ENCODE measurements at regions not wholly inside any gene's neighbourhood (a gene's known extent, or its start where the extent isn't known, plus 50 kb on each side); places are given as distances from the start of the nearest gene placed in this dataset.

DNA sequence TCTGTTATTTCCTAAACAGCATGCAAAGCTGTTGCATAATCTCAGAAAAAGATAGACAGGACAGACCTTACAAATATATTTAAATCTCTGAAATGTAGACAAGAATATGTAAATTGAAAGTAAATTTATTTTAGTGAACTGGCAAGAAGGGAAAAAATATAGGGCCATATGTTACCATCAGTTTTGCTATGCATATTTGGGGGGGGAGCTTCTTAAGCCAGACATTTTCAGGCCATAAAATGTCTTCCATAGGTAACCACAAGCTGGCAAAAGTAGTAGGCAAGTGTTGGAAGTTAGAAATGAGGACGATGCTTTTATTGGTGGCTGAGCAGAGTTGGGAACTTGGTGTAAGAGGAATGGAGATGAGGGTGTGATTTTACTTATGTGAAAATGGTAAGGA is 272.0 kb upstream of the CXXC4 start:
- DNase-seq (ENCODE audit: low read depth in 2 of 2), result no peak

DNA sequence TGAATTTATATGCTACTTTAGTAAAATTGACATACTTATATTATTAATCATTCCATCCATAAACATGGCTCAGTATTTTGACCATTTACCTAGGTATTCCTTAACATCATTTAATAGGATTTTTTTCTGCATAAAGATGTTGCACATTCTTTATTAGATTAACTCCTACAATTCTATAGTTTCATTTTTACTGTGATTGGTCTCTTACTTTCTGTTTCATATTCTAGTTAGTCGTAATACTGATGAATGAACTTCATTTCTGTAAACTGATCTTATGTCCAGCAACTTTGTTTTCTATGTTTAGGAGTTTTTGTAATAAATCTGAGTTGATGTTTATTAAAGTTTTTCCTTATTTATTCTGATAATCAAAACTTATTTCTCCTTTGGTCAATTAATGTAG is 278.2 kb upstream of the CXXC4 start:
- DNase-seq (ENCODE audit: low read depth in 2 of 2), result no peak

DNA sequence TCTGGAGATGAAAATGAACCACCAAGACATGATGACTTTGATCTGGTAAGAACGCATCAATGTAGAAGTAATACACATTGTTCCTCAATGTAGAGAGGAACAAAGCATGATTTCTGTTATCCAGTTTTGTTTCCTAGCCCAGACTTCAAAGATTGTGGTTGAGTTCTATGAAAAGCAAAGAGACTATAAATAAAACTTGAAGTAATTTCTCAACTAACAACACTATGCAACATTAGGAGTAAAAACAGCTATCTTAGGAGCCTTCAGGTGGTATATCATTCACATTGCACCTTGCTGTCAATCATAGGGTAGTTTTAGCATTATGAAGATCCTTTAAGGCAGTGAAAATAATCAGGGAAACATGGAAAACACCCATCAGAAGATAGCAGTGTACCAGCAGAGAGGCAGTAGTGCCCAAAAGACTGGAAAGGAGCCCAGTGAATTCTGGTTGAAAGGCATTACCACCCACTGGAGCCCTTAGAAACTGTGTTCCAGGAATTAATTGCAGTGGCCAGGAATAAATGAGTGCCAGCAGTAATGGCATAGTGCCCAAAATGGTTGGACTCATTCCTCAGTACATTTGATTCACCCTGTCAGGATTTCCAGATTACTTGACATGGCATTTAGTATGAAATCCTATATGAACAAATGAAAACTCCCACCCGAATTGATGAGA is 300.7 kb upstream of the CXXC4 start:
- no peak for DNase-seq (ENCODE audit: low read depth in 2 of 2)

DNA sequence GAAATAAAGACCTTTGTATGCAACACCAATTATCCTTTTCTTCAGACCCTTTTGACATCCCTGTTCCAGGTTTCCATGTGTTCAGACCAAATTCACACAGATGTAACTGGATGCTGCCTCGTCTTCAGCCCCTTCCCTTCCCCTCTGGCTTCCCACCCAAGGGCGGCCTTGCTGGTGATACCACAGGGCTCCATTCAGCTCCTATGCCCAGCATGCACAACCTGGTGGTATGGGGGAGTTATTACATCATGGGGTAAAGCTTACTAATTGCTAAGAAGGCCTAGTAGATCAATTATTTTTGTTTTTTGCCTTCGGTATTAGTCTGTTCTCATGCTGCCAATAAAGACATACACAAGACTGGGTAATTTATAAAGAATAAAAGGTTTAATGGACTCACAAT is 317.0 kb upstream of the CXXC4 start:
- DNase-seq (ENCODE audit: low read depth in 2 of 2), result no peak

DNA sequence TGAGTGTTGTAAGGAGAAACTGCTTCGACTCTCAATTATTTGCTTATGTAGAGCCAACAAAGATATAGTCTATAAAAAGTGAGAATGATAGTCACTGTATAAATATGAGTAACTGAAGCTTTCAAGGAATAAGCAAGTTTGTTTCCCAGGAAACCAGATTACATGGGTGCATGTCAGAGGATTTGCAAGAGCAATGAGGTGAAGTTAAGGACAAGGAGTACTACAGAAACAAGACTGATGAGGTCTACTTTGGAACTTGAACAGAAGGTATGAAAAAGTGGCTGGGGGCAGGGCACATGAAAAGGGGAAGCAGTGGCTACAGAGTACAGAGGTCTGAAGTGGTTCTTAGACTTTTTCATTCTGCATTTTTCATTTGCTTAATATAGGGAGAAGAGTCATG is 321.0 kb upstream of the CXXC4 start:
- DNase-seq (ENCODE audit: low read depth in 2 of 2), result no peak

DNA sequence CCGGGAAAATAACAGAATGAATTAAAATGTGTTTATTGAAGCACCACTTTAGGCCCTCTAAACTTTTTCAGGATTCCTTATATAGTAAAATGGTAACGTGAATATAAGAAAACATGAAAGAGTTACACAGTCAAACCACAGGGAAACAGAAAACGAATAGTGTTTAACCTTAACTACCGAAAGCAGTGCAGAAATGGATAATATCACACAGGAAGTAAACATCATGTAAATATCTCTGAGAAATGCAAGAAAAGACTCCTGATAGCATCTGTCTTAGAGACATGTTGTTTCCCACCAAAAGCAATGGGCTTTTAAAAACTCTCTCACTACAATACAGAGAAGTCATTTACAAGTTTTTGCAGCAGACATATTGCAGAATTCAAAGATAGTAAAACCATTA is 323.9 kb upstream of the CXXC4 start:
- DNase-seq (ENCODE audit: low read depth in 2 of 2), result no peak

DNA sequence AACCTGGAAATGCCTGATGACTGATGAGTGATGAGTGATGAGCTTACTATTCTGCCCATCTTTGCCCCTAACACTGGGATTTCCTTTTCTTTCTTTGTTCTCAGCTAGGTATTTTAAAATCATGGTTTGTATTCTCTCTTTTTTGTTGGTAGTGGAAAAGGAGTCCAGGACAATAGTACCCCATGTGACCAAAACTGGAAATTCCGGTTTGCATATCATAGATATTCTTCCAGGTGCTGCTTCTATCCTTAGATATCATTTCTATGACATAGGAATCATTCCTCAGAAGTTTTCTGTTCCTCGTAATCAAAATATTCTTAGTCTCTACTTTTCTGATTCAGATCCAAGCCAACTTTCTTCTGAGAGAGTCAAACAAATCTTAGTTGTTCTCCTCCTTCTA is 320.5 kb upstream of the TET2 start:
- DNase-seq (ENCODE audit: low read depth in 2 of 2), result no peak

DNA sequence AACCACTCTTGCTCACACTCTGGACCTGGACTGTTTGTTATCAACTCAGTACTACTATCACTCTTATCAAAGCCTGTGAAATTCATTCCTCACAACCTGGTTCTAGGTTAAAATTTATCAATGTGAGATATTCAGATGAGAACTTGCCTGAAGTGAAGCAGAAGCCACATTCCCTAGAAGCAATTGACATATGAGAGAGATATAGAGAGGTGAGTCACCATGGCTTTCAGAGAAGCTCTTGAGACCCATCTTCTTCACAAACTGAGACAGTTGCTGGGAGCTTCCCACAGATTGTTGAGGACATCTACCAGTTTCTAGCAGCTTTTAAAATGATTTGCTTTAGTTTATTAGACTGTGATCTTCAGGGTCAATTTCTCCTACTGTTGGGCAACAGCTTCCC is 316.9 kb upstream of the TET2 start:
- DNase-seq (ENCODE audit: low read depth in 2 of 2), result no peak

DNA sequence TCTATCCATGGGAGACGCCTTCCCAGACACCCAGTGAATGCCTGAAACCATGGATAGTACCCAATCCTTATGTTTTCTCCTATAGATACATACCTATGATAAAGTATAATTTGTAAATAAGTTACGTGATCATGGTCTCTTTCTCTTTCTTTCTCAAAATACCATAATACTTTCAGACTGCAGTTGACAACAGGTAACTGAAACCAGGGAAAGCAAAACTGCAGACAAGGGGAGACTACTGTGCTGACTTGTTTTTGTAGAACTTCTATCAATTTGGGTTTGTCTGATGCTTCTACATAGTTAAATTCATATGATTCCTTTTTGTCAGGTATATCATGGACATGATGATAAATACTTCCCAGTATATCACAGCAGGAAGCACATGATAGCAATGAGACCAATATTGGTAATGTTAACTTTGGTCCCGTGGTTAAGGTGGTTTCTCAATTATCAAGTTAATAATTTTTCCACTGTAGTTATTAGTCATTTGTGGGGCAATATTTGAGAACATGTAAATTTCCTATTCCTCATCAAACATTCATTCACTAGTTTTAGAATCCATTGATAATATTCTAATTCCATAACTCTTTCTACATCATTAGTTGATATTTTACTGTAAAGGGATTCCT is 298.0 kb upstream of the TET2 start:
- no peak for DNase-seq (ENCODE audit: low read depth in 2 of 2)

DNA sequence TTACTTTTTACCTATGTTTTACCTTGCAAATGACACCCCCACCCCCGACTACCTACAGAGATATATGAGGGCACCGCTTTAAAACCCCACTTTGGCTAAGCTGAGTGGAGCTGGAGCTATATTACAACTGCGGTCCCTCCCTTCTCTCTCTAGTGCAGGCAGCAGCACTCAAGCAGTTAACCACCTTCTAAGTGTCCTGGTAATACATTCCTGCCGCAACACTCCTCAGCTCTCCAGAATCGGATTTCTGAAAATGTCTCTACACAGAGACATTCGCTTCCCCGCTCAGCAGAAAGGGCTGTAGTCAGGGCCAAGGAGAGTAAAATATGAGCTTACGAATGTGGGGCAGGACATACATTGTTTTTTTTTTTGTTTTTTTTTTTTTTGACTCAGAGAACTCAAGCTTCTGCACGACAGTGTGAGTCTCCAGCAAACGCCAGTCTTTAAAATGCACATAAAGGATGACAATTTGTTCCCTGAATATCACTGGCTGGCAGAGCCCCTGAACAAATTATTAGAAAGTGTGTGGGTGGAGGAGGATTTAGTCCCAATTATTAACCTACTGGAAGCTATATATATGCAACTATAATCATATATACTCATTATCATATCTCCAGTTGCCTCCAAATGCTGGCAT is 287.0 kb upstream of the TET2 start:
- no peak for DNase-seq (ENCODE audit: low read depth in 2 of 2)

DNA sequence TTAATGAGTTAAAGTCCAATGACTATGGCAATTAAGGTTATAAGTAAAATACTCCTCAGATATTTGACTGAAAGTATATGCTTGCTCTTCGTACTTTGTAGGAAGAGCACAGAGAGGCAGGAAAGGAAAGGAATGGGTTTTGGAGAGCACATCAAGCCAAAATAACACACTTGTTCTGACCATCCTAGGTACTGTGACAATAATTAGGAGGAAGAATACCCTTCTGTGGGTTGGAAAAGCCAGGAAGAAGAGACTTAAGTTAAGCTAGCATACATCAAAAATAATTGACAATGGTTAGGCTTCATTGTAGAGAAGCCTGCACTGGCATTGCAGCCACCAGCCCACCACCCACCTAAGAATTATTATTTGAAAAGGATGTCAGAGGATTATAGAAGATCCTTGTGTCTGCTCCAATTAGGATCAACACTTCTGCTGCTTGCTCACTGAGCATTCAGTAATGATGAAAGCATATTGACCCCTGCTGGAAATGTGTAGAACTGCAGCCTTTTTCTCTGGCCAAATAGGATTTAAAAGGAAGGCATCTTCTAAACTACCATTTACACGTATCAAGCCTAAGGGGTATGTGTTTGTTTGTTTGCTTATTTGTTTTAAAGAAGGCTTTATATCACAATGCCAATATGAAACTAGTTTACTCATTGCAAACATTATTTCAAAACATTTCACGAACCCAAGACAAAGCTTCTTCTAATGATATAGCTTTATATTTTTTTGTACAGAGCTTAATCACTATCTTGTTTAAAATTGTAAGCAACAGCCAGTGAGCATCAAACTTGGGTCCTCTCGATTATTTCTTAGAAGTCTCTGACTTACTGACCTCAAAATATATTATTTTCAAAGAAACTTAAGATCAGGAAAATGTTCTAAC is 286.2 kb upstream of the TET2 start:
- DNase-seq (ENCODE audit: low read depth in 2 of 2), result peak in 1 of 2 donors; percentile 16

DNA sequence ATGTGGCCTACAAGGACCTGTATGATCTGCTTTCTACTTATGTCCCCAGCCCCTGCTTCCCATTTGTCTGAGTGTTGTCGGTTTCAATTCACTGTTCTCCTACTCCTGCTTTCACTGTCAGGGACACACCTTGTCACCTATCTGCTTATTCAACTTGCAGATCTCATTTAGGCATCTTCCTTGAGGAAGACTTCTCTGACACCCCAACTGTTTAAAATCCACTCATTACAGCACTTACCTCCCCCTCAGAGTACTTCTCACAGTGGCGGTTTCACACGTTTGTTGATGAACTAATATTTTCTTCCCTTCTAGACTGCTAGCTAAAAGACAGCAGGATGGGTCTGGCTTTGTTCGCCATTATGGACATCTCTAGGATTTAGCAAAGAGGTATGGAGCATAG is 279.9 kb upstream of the TET2 start:
- no peak for DNase-seq (ENCODE audit: low read depth in 2 of 2)

DNA sequence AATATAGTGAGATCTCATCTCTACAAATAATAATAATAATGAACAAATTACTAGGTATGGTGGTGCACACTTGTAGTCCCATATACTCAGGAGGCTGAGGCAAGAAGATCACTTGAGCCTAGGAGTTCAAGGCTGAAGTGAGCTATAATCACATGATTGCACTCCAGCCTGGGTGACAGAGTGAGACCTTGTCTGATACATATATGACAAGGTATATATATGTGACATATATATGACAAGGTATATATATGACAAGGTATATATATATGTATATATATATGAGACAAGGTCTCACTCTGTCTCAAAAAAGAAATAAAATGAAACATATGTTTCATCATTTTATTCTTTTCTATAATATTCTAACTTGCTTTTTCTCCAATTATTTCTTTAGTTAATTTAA is 278.1 kb upstream of the TET2 start:
- no peak for DNase-seq (ENCODE audit: low read depth in 2 of 2)

DNA sequence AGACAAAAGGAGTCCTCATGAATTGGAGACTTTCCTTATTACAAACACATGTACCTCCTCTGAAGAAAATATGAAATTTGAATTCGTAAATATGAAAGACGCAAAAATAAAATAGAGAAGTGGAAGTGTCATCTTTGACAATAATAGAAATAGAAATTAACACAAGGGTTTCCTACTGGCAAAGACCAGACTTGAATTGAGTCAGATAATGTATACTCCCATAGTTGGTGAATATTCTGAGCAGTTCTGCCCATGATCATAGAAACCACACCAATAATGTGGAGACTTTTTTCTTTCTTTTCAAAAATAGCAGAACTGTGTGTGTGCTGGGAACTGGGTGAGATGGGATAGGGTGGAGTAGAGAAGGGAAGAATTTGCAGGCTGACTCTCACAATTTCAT is 277.7 kb upstream of the TET2 start:
- DNase-seq (ENCODE audit: low read depth in 2 of 2), result no peak

DNA sequence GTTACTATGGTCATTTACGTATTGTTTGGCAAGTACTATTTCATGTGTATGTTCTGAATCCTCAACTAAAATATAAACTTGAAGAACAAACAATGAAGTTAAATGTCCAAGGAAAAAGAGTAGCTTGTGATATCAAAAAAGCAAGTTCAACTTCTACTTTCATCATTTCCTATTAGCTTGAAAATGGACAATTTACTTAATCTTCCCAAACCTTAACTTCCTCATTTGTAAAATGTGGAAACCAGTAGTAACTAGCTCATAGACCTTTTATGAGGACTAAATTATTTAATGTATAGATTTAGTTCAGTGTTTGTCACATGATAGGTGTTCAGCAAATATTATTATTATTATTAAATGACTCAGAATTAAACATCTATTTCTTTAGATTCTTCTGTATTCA is 276.8 kb upstream of the TET2 start:
- DNase-seq (ENCODE audit: low read depth in 2 of 2), result no peak

DNA sequence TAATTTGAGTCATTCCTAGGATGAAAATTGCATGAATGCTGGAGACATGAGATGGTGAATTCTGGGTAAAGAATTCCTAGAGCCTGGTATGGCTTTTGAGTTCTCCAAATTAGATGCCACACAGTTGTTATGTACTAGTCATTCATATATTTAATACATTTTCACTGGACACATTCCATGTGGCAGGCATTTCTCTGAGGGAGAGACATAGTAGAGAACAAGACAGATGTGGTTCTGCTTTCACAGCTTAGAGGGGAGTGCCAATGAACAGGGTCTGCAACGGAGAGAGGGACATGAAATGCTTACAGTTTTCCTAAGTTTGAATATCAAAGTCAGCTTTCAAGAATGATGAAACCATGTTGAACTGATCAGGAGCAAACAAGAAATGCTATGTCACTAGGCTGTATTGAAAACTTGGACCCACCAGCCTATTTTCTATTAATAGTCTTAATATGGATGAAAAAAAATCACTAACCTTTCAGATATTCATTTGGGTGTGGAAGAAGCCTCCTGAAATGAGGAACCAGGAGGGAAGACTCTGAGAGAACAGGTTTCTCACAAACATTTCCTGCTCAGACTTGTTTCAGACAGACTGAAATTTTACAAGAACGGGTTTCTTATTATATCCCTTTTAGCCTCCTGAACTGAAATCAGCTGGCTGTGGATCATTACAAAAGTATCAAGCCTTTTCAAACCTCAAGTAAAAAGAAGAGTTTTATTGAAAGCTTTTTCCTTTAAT is 276.0 kb upstream of the TET2 start:
- no peak for DNase-seq (ENCODE audit: low read depth in 2 of 2)

DNA sequence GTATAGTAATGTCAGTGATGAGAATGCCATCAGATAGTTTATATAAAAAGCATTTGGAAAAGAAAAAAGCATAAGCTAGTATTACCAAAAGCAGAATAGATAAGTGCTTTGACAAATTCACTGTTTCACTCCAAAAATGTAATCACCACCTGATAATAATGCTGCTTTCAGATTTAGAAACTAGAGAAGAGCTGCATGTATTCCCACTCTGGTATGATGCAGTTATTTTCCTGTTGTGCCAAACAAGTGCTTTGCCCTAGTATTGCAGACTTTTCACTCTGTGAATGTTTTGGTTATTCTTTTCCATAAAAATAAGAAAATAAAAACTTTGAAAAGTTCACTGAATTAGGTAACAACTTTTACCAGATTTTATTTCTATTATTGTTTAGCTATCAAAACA is 267.7 kb upstream of the TET2 start:
- DNase-seq (ENCODE audit: low read depth in 2 of 2), result no peak

DNA sequence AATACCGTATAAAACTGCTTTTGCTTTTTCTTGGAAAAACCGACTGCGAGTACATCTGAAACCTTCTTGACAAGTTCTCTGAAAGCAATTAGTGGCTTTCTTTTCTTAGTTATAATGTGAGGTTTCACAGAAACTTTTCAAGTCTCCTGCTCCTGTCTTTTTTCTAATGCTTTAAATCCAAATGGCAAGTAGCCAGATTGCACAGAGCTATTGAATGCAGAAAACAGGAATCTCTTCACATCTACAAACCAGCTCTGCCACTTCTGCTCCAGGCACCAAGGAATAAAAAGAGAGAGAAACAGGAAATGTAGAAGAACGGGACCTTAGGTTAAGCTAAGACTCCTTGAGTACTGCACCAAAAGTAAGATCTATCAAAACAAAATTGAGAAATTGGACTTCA is 267.3 kb upstream of the TET2 start:
- no peak for DNase-seq (ENCODE audit: low read depth in 2 of 2)

DNA sequence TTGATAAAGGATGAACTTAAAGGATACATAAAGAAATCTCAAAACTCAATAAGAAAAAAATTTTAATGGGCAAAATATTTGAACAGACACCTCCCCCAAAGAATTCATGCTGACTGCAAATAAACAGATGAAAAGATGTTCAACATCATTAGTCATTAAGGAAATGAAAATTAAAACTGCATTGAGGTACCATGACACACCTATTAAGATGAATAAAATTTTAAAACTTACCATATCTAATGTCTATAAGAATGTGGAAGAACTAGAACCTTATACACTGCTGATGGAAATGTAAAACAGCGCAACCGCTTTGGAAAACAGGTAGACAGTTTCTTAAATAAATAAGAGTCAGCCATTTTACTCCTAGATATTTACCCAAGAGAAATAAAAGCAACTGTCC is 266.8 kb upstream of the TET2 start:
- no peak for DNase-seq (ENCODE audit: low read depth in 2 of 2)

DNA sequence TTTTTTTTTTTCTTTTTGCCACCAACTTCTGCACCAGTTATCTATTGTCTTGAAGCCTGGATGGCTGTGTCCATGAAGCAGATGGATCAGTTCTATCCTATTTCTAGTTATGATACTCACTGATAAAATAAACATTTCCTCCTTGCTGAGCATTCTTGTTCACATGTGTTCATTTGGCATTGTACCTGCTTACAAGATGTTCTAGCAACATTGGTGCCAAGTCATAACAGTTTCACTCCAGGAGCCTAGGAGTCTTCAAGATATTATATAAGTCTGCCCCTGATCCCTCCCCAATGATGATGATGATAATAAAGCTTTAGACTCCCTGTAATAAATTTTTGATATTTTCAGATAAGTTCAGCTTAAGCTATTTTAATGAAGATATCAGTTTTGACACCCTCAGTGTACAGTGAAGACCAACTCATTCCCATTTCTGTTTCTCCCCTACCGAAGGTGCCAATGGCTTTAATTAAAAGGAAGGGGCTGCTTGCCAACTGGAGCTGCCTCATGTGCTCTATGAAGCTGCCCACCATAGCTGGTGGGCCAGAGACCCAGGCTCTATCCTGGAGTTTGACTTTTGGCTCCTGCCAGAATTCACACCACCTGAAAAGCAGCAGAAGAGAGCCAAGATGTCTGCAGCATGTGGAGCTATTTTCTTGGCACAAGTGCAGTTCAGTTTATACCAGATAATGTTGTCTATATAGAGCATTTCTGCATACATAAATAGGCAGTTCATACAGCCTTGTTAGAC is 265.4 kb upstream of the TET2 start:
- no peak for DNase-seq (ENCODE audit: low read depth in 2 of 2)

DNA sequence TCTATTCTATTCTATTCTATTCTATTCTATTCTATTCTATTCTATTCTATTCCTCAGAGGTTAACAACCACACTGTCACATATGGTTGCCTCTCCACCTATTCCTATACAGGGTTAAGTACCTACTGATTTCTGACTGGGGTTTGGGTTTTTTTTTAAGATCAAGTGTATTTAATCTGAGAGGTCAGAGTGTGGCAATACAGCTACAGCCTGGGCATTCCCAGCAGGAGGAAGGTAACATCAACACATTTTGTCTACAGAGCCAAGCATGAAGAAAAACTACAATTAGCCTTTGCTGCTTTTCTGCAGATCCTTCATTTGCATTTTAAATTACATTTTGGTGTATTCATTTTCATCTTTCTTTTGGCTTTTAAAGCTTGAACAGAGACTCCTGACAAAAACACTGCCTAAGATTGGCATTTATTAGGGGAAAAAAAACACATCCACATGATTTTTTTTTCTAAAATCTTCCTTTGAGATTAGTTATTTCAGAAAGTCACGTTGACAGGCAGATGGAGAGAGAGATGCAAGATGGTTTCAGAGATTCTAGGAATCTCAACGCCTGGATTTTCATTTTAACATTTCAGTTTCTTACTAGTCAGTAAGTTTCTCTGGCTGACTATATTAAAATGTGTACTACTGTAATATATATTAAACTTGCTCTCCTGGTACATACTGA is 255.9 kb upstream of the TET2 start:
- no peak for DNase-seq (ENCODE audit: low read depth in 2 of 2)
